Tibial nerve (tissue), 4 donors: ENCODE measurements at regions not wholly inside any gene's neighbourhood (a gene's known extent, or its start where the extent isn't known, plus 50 kb on each side); places are given as distances from the start of the nearest gene placed in this dataset.

Experiments
- EP300 ChIP-seq, 2 donors: sonication (generic); formaldehyde crosslinking; IDR thresholded peaks; one replicate each; pipeline ENCODE4 v1.6.1; 2017; ENCODE audit warnings: antibody characterized with exemption in 2 of 2, mild to moderate bottlenecking in 1 of 2
- POLR2A ChIP-seq, 2 donors: fragments of 450-650 bp; IDR thresholded peaks; one replicate each; pipeline ENCODE4 v1.6.1; 2017; ENCODE audit warnings: antibody characterized with exemption in 2 of 2, mild to moderate bottlenecking in 2 of 2, moderate library complexity in 2 of 2
- TF ChIP-seq, protein P1 (sequence below), 5 experiments: fragments of 200-600 bp in 3 of 5; fragments of 450-650 bp in 2 of 5; sonication (generic) in 3 of 5; IDR thresholded peaks; one replicate each; pipeline ENCODE4 v1.5.1; 2016 to 2019; ENCODE audit warnings: antibody characterized with exemption in 5 of 5, mild to moderate bottlenecking in 3 of 5, moderate library complexity in 2 of 5

DNA sequence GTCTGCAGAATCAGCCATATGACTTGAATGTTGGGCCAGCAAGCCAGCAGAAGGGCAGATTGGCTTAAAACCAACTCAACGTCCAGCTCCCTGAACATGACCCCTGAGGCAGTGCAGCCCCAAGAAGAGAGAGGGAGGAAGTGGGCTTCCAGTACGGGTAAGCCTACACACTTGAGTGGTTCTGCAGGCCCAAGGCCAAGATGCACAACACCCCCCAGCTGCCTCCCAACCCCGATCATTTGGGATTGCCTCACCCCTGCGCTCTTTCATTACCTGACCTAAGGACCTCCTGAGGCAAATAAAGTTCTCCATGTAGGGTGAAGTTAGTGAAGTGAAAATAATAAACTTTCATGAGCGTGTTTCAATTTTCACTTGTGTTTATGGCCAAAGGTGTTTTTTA lies 536.0 kb downstream of the TNS1 start:
- TF ChIP-seq, protein P1, sequence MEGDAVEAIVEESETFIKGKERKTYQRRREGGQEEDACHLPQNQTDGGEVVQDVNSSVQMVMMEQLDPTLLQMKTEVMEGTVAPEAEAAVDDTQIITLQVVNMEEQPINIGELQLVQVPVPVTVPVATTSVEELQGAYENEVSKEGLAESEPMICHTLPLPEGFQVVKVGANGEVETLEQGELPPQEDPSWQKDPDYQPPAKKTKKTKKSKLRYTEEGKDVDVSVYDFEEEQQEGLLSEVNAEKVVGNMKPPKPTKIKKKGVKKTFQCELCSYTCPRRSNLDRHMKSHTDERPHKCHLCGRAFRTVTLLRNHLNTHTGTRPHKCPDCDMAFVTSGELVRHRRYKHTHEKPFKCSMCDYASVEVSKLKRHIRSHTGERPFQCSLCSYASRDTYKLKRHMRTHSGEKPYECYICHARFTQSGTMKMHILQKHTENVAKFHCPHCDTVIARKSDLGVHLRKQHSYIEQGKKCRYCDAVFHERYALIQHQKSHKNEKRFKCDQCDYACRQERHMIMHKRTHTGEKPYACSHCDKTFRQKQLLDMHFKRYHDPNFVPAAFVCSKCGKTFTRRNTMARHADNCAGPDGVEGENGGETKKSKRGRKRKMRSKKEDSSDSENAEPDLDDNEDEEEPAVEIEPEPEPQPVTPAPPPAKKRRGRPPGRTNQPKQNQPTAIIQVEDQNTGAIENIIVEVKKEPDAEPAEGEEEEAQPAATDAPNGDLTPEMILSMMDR (IDR thresholded peaks at IDR 0.05), result no peak
- TF ChIP-seq POLR2A (IDR thresholded peaks at IDR 0.05) (no peak), EP300 (IDR thresholded peaks at IDR 0.05) (no peak)
